GM12865 (cell line): ENCODE measurements at regions not wholly inside any gene's neighbourhood (a gene's known extent, or its start where the extent isn't known, plus 50 kb on each side); places are given as distances from the start of the nearest gene placed in this dataset.

Experiments used
- DNase-seq: peaks from one replicate; pipeline ENCODE4 v3.0.0; 2010; ENCODE audit warnings: low read depth
- H3K4me3 ChIP-seq: 2 replicates; pipeline ENCODE4 v1.5.1; 2011; ENCODE audit warnings: mild to moderate bottlenecking, low read depth, low read length, control low read depth
- TF ChIP-seq, protein P1 (sequence below): IDR thresholded peaks from 2 replicates; pipeline ENCODE4 v1.5.1; 2011; ENCODE audit warnings: low read length, control low read depth, low read depth, inconsistent platforms; ENCODE audit not compliant: insufficient read depth; ENCODE audit errors: missing control alignments

DNA sequence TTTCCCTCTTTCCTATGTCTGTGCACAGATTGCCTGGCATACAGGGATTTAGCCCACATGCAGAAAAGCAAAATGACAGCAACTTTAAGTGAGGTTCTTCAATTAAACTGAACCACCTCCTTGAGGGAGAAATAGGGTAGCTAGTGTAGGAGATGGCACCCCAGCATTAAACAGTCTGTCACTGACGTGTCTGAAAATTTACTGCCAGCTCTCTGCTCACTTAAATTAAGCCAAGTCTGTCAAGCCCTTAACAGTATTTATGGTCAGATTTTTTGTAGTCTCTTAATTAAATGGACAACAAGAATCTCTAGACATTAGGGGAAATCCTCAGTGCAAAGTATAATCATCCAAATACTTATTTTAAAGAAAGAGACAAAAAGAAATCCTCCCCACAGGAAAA, 696.5 kb upstream of the PTBP2 start:
- DNase-seq = no peak
- no peak overlapping the region for H3K4me3 ChIP-seq
- TF ChIP-seq, protein P1, sequence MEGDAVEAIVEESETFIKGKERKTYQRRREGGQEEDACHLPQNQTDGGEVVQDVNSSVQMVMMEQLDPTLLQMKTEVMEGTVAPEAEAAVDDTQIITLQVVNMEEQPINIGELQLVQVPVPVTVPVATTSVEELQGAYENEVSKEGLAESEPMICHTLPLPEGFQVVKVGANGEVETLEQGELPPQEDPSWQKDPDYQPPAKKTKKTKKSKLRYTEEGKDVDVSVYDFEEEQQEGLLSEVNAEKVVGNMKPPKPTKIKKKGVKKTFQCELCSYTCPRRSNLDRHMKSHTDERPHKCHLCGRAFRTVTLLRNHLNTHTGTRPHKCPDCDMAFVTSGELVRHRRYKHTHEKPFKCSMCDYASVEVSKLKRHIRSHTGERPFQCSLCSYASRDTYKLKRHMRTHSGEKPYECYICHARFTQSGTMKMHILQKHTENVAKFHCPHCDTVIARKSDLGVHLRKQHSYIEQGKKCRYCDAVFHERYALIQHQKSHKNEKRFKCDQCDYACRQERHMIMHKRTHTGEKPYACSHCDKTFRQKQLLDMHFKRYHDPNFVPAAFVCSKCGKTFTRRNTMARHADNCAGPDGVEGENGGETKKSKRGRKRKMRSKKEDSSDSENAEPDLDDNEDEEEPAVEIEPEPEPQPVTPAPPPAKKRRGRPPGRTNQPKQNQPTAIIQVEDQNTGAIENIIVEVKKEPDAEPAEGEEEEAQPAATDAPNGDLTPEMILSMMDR = no peak

DNA sequence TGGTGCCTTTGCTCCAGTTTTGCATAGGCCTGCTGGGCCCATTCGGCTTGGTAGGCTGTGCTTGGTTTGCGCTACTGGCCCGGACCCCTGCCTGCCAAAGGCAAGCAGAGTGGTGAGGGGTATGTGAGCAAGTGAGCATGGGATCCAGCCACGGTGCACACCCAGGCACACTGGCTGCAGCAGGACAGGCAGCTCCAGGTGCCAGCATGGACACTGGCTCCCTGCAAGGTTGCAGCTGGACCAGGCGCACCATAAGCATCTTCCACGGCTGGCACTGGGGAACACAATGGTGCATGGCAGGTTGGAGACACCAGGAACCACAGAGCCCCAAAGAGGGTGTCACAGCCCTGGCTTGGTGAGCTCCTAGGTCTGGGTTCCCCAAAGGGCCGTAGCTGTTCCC, 693.5 kb upstream of the PTBP2 start:
- no peak for DNase-seq
- no peak overlapping the region for H3K4me3 ChIP-seq
- TF ChIP-seq, protein P1 = no peak

DNA sequence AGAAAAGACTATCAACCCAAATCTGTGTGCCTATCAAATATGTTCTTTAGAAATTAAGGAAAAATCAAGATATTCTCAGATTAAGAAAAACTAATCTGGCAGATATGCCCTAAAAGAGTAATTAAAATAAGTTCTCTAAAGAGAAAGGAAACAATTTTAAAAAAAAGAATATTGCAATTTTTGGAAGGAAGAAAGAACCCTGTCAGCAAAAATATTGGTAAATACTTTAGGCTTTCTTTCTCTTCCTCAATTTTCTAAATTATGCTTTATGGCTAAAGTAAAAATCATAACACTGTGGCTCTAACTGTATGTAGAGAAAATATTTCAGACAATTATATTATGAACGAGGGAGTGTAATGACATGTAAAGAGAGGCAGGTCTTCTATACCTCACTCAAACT, 691.3 kb upstream of the PTBP2 start:
- TF ChIP-seq, protein P1 = no peak
- no peak for DNase-seq
- H3K4me3 ChIP-seq = no peak overlapping the region

DNA sequence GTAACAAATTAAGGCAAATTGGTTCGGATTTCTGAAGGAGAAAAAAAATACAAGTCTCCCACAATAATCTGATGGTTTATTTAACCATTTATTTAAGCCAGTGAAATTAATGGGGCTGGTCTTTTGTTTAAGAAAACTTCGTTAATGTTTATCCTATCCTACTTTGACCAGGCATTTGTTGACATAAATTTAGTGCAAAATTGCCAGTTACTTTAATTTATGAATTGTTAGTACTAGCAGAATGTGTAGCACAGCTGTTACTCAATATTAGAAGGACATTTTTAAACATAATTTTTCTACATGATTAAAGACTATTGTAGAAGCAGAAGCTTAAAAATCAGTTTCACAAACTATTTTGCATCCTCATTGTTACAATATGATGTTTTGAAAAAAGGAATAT, 687.6 kb upstream of the PTBP2 start:
- H3K4me3 ChIP-seq = no peak overlapping the region
- DNase-seq = no peak
- TF ChIP-seq, protein P1 = no peak

DNA sequence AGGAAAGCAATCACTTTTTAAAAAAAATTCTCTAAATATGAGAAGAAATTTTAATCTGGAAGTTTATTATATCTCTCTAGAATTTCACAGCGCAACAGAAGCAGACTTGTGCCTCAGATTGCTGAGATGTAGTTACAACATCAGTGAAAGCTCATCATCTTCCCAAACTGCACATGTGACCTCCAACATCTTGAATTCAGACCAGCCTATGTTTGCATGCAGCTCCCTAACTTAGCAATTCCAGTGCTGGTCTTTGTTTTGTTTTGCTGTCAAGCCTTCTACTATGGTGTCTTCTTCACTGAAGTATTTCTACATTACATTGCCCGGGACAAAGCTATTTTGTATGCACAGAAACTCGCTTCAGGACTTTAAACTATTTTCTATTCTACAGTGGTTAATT, 684.8 kb upstream of the PTBP2 start:
- TF ChIP-seq, protein P1 = no peak
- no peak overlapping the region for H3K4me3 ChIP-seq
- no peak for DNase-seq

DNA sequence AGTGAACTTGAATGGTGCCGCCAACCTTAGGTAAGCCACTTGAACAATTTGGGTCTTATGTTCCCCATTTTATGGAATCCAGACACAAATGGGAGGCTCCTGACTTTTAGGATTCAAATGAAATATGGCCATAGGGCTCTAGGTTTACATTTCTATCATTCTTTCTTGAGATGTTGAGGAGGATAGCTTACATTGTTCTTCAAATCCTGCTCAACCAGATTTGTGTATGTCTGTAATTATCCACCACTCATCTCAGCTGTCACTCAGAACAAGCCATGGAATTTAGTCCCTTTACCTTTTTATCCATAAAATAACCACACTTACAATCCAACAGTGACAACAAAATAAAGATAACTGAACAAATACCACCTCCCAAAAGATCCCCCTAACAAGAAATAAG, 682.9 kb upstream of the PTBP2 start:
- no peak overlapping the region for H3K4me3 ChIP-seq
- DNase-seq = no peak
- TF ChIP-seq, protein P1 = no peak

DNA sequence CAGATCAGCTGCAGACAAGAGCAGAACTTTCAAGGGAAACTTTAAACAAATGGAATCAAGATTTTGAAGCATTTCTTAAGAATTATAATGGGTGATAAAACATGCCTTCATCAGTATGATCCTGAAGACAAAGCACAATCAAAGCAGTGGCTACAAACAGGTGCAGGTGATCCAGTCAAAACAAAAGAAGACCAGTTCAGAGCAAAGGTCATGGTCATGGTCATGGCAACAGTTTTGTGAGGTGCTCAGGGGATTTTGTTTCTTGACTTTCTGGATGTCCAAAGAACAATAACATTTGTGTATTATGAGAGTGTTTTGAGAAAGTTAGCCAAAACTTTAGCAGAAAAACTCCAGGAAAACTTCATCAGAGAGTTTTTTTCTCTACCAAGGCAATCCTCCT, 681.7 kb upstream of the PTBP2 start:
- TF ChIP-seq, protein P1 = no peak
- no peak for DNase-seq
- H3K4me3 ChIP-seq = no peak overlapping the region
